Ammon's horn (tissue), 1 donor: ENCODE measurements at regions not wholly inside any gene's neighbourhood (a gene's known extent, or its start where the extent isn't known, plus 50 kb on each side); places are given as distances from the start of the nearest gene placed in this dataset.
"Not testable (repeated sequence)": the region's sequence is repeated elsewhere in the genome, so short reads cannot be mapped to it uniquely, and the experiment has no call there.

ENCODE experiments used
- DNase-seq: peaks from one replicate; pipeline ENCODE4 v3.0.0-alpha.2; 2016; ENCODE audit warnings: low spot score

GRCh38 chr2:122322815-122323214 is 567.4 kb downstream of the TSN start:
- DNase-seq = no peak

- no peak for DNase-seq
Measured at GRCh38 chr2:122323927-122324326, 568.5 kb downstream of the TSN start.

- no peak for DNase-seq
Measured at GRCh38 chr2:122326471-122326870, 571.0 kb downstream of the TSN start.

GRCh38 chr2:122328816-122329215 is 573.4 kb downstream of the TSN start:
- no peak for DNase-seq

- no peak for DNase-seq
Measured at GRCh38 chr2:122329278-122329677, 573.8 kb downstream of the TSN start.

- DNase-seq = no peak
Measured at GRCh38 chr2:122333932-122334331, 578.5 kb downstream of the TSN start.

GRCh38 chr2:122338000-122338399 is 582.5 kb downstream of the TSN start:
- no peak for DNase-seq

- no peak for DNase-seq
Measured at GRCh38 chr2:122340246-122340645, 584.8 kb downstream of the TSN start.

- no peak for DNase-seq
Measured at GRCh38 chr2:122341007-122341406, 585.6 kb downstream of the TSN start.

GRCh38 chr2:122352151-122352550 is 596.7 kb downstream of the TSN start:
- not testable (repeated sequence) for DNase-seq

GRCh38 chr2:122357998-122358397 is 602.5 kb downstream of the TSN start:
- no peak for DNase-seq

- DNase-seq = no peak
Measured at GRCh38 chr2:122358729-122359128, 603.3 kb downstream of the TSN start.

GRCh38 chr2:122363885-122364284 is 608.4 kb downstream of the TSN start:
- no peak for DNase-seq

- DNase-seq = no peak
Measured at GRCh38 chr2:122366427-122366826, 611.0 kb downstream of the TSN start.

GRCh38 chr2:122366969-122367645 is 611.7 kb downstream of the TSN start:
- no peak for DNase-seq

- no peak for DNase-seq
Measured at GRCh38 chr2:122367646-122368010, 612.2 kb downstream of the TSN start.

GRCh38 chr2:122368576-122369243 is 613.3 kb downstream of the TSN start:
- no peak for DNase-seq

- DNase-seq = no peak
Measured at GRCh38 chr2:122378521-122378920, 623.1 kb downstream of the TSN start.

GRCh38 chr2:122384768-122385333 is 629.4 kb downstream of the TSN start:
- DNase-seq = no peak

- DNase-seq = no peak
Measured at GRCh38 chr2:122388208-122388607, 632.8 kb downstream of the TSN start.

- DNase-seq = peak; percentile 80
Measured at GRCh38 chr2:122389694-122390093, 634.2 kb downstream of the TSN start.

GRCh38 chr2:122390406-122390805 is 635.0 kb downstream of the TSN start:
- DNase-seq = no peak

GRCh38 chr2:122391726-122392125 is 636.3 kb downstream of the TSN start:
- no peak for DNase-seq

GRCh38 chr2:122395687-122396086 is 640.2 kb downstream of the TSN start:
- DNase-seq = no peak
